Neural crest cell (in vitro differentiated cells): ENCODE measurements at regions not wholly inside any gene's neighbourhood (a gene's known extent, or its start where the extent isn't known, plus 50 kb on each side); places are given as distances from the start of the nearest gene placed in this dataset.

Experiments
- DNase-seq: peaks from one replicate; pipeline ENCODE4 v3.0.0; 2021; ENCODE audit warnings: low read depth, mixed read lengths, low spot score
- H3K27ac Mint-ChIP-seq: one replicate; pipeline ENCODE4 v1.8.0; 2021; ENCODE audit warnings: mild to moderate bottlenecking, mixed read lengths; ENCODE audit not compliant: unreplicated experiment
- H3K27me3 Mint-ChIP-seq: 2 replicates; pipeline ENCODE4 v1.8.0; 2021; ENCODE audit warnings: low read depth, mild to moderate bottlenecking, mixed read lengths
- H3K36me3 Mint-ChIP-seq: 2 replicates; pipeline ENCODE4 v1.8.0; 2021; ENCODE audit warnings: low read depth, mild to moderate bottlenecking, mixed read lengths
- H3K4me1 Mint-ChIP-seq: 2 replicates; pipeline ENCODE4 v1.8.0; 2021; ENCODE audit warnings: mixed read lengths
- H3K4me3 Mint-ChIP-seq: one replicate; pipeline ENCODE4 v1.8.0; 2021; ENCODE audit warnings: mild to moderate bottlenecking, mixed read lengths
- H3K9me3 Mint-ChIP-seq: 2 replicates; pipeline ENCODE4 v1.8.0; 2021; ENCODE audit warnings: mixed read lengths
- TF ChIP-seq, protein P1 (sequence below): fragments of 200-600 bp; sonication (generic); conservative IDR thresholded peaks from 2 replicates; pipeline ENCODE4 v1.5.0; 2021; ENCODE audit warnings: antibody characterized with exemption, mild to moderate bottlenecking

DNA sequence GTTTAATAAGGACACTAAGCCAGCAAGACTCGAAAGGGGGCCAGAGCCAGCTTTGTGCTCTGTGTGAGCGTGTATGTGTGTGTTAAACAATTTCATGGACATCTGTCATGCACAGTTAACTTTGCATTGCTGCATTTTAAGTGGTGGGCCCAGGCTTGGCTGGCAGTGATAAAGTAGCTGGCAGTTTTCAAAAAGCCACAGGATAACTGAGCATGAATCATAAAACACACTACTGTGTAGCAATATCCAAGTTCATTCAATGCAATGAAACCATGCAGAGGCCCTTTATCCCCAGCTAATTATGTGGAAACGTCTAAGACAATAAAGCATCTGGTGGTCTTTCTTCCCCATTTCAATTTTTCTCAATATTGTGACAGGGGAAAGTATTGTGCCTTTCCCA is 132.9 kb downstream of the NKX6-1 start:
- no peaks in the 10 kb centered on the region for H3K9me3 Mint-ChIP-seq
- peaks cover 26% of the 10 kb centered on the region for H3K4me1 Mint-ChIP-seq
- peaks cover 2% of the 10 kb centered on the region for H3K36me3 Mint-ChIP-seq
- no peak overlapping the region for H3K27ac Mint-ChIP-seq
- H3K27me3 Mint-ChIP-seq: peaks cover 53% of the 10 kb centered on the region
- TF ChIP-seq, protein P1, sequence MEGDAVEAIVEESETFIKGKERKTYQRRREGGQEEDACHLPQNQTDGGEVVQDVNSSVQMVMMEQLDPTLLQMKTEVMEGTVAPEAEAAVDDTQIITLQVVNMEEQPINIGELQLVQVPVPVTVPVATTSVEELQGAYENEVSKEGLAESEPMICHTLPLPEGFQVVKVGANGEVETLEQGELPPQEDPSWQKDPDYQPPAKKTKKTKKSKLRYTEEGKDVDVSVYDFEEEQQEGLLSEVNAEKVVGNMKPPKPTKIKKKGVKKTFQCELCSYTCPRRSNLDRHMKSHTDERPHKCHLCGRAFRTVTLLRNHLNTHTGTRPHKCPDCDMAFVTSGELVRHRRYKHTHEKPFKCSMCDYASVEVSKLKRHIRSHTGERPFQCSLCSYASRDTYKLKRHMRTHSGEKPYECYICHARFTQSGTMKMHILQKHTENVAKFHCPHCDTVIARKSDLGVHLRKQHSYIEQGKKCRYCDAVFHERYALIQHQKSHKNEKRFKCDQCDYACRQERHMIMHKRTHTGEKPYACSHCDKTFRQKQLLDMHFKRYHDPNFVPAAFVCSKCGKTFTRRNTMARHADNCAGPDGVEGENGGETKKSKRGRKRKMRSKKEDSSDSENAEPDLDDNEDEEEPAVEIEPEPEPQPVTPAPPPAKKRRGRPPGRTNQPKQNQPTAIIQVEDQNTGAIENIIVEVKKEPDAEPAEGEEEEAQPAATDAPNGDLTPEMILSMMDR: no peak
- peak overlapping the region; percentile 5 for H3K4me3 Mint-ChIP-seq
- no peak for DNase-seq

DNA sequence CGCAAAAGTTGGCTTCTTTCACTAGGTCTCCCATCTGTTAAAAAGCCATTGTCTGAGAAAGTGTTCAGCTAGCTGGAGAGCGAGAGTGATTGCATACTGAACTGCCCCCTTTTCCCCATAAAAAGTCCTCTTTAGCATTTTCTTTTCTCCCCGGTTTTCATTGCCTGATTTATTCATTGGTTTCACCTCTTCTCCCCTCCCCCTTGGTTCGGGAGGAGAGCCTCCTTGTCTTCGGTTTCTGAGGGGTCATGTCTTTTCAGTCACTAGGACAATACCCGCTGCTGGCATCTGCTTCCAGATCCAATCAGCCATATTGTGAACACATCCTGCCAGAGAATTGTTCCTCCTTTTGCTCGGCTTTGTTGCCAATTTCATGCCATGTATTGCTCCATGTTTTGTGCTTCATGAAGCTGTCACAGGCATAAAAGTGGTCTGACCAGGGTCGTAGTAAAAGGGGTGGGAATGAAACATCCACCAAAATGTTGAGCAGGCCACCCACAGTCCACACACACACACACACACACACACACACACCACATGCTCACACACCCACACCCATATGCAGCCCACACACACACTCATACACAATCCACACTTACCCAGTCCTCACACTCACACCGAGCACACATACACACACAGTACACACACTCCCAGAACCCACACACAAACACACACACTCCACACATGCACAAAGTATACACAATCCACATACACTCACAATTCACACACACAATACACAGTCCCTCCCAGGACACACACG is 136.0 kb downstream of the NKX6-1 start:
- Mint-ChIP-seq H3K27me3 (peaks cover 56% of the 10 kb centered on the region), H3K27ac (peak overlapping the region; percentile 84), H3K9me3 (peaks cover 2% of the 10 kb centered on the region), H3K4me3 (peak overlapping the region; percentile 18), H3K36me3 (peaks cover 5% of the 10 kb centered on the region), H3K4me1 (peaks cover 26% of the 10 kb centered on the region)
- peak; percentile 39 for DNase-seq
- TF ChIP-seq, protein P1: no peak

- Mint-ChIP-seq H3K27ac (no peak overlapping the region), H3K4me3 (no peak overlapping the region), H3K9me3 (peaks cover 38% of the 10 kb centered on the region), H3K36me3 (peaks cover 16% of the 10 kb centered on the region), H3K4me1 (no peaks in the 10 kb centered on the region), H3K27me3 (peaks cover 5% of the 10 kb centered on the region)
- no peak for DNase-seq
- TF ChIP-seq, protein P1: no peak
These were observed 156.9 kb downstream of the NKX6-1 start for GRCh38 chr4:84342161-84342560.

GRCh38 chr4:84341559-84341958 is 157.5 kb downstream of the NKX6-1 start:
- no peaks in the 10 kb centered on the region for H3K4me1 Mint-ChIP-seq
- H3K27me3 Mint-ChIP-seq: peaks cover 5% of the 10 kb centered on the region
- no peak overlapping the region for H3K4me3 Mint-ChIP-seq
- H3K9me3 Mint-ChIP-seq: peaks cover 33% of the 10 kb centered on the region
- no peak for DNase-seq
- no peak overlapping the region for H3K27ac Mint-ChIP-seq
- peaks cover 14% of the 10 kb centered on the region for H3K36me3 Mint-ChIP-seq
- TF ChIP-seq, protein P1: no peak

DNA sequence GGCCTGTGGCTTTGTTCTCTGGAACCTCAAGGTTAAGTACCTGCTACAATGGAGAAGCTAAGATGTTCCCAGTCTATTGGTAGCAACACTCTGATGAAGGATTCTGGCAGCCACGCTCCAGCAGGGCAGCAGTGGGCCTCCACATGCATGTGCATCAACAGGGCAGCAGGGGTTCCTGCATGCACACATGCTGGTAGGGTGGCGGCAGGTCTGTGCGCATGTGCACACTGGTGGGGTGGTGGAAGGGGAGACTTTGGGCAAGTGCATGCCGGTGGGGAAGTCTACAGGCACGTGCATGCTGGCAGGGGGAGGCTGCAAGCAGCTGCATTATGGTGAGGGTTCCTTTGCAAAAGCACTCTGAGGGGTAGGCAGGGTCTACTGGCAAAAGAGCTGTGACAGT is 160.7 kb downstream of the NKX6-1 start:
- Mint-ChIP-seq H3K4me3 (no peak overlapping the region), H3K9me3 (peaks cover 13% of the 10 kb centered on the region), H3K36me3 (peaks cover 8% of the 10 kb centered on the region), H3K27ac (no peak overlapping the region), H3K4me1 (no peaks in the 10 kb centered on the region), H3K27me3 (peaks cover 5% of the 10 kb centered on the region)
- TF ChIP-seq, protein P1: no peak
- no peak for DNase-seq
